IMR-90 (cell line): ENCODE measurements at regions not wholly inside any gene's neighbourhood (a gene's known extent, or its start where the extent isn't known, plus 50 kb on each side); places are given as distances from the start of the nearest gene placed in this dataset.

ENCODE experiments used
- BHLHE40 ChIP-seq: fragments of 150-350 bp; IDR thresholded peaks from 2 replicates; pipeline ENCODE4 v1.6.1; 2016; ENCODE audit warnings: mild to moderate bottlenecking, low read depth, low read length
- CTCF ChIP-seq: conservative IDR thresholded peaks from 2 replicates; pipeline ENCODE4 v1.5.1; 2012; ENCODE audit warnings: mild to moderate bottlenecking, low read depth, low read length, improper control_type of control experiment
- MXI1 ChIP-seq: IDR thresholded peaks from 2 replicates; pipeline ENCODE4 v1.6.1; 2012; ENCODE audit warnings: low read depth, mild to moderate bottlenecking, low read length, moderate library complexity, borderline replicate concordance
- NFE2L2 ChIP-seq: fragments of 150-350 bp; IDR thresholded peaks from 2 replicates; pipeline ENCODE4 v1.6.1; 2016; ENCODE audit warnings: low read depth, mild to moderate bottlenecking, low read length
- POLR2A ChIP-seq: IDR thresholded peaks from 2 replicates; pipeline ENCODE4 v1.6.1; 2012; ENCODE audit warnings: mild to moderate bottlenecking, low read depth, low read length
- RCOR1 ChIP-seq: IDR thresholded peaks from 2 replicates; pipeline ENCODE4 v1.6.1; 2012; ENCODE audit warnings: mild to moderate bottlenecking, low read length, improper control_type of control experiment; ENCODE audit not compliant: insufficient replicate concordance

- TF ChIP-seq CTCF (no peak), POLR2A (no peak), RCOR1 (no peak), MXI1 (no peak), NFE2L2 (no peak), BHLHE40 (no peak)
Observed at GRCh38 chr18:64238076-64238475, 89.2 kb upstream of the LINC00305 start.
